Activated CD4-positive, alpha-beta T cell treated with anti-CD3 and anti-CD28 coated beads for 48 hours (primary cell): ENCODE measurements at regions not wholly inside any gene's neighbourhood (a gene's known extent, or its start where the extent isn't known, plus 50 kb on each side); places are given as distances from the start of the nearest gene placed in this dataset.

Experiments used
- DNase-seq: peaks from one replicate; pipeline ENCODE4 v3.0.0-alpha.2; 2020

- no peak for DNase-seq
Observed at GRCh38 chr12:91959220-91959619, 186.4 kb downstream of the BTG1 start.

- no peak for DNase-seq
Observed at GRCh38 chr12:91958816-91959215, 186.8 kb downstream of the BTG1 start.

- DNase-seq: no peak
Observed at GRCh38 chr12:91954747-91955146, 190.9 kb downstream of the BTG1 start.

DNA sequence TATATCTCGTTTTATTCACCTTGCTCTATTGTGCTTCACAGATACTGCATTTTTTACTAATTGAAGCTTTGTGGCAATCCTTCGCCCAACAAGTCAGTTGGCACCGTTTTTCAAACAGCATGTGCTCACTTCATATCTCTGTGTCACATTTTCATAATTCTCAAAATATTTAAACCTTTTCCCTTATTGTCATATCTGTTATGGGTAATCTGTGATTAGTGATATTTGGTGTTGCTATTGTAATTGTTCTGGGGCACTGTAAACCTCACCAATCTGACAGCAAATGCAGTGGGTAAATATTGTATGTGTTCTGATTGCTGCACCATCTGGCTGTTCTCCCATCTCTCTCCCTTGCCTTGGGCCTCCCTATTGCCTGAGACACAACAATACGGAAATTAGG is 191.3 kb downstream of the BTG1 start:
- DNase-seq: no peak

GRCh38 chr12:91952916-91953315 is 192.7 kb downstream of the BTG1 start:
- no peak for DNase-seq

- DNase-seq: no peak
Observed at GRCh38 chr12:91951571-91951970, 194.1 kb downstream of the BTG1 start.

DNA sequence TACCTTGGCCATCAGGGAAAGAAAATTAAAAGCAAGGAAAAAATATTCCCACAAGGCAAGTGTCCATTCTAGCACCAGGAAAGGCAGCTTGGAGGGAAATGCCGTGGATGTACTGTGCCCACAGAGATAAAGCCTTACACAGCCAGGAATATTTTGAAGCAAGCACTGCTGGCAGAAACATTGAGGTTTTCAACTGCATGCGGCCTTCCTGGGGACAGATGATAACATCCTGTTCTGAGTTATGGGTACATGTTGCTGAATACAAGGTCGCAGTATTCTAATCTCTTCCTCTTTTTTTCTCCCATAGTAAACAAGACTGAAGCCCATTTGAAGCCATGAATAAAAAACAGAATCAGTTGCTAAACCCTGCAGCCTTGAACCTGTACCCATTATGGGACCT is 197.1 kb downstream of the BTG1 start:
- DNase-seq: no peak

- DNase-seq: no peak
Observed at GRCh38 chr12:91947459-91947858, 198.2 kb downstream of the BTG1 start.

DNA sequence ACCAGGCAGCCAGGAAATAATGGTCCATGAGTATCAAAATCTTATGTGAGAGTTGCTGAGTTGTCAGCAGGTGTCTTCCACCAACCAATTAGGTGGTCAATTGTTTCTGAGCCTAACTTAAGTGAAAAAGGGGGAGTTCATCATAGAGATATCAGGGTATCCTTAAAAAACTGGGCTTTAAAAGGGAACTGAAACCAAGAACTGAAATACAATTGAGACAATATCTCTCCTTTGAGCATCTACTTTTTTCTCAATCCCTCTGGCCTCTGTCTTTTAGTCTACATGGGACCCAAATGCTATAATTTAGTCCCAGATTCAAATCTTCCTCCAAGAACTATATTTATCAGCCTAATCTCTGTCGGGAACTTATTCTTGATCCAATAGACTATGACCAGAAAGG is 201.0 kb downstream of the BTG1 start:
- DNase-seq: no peak

DNA sequence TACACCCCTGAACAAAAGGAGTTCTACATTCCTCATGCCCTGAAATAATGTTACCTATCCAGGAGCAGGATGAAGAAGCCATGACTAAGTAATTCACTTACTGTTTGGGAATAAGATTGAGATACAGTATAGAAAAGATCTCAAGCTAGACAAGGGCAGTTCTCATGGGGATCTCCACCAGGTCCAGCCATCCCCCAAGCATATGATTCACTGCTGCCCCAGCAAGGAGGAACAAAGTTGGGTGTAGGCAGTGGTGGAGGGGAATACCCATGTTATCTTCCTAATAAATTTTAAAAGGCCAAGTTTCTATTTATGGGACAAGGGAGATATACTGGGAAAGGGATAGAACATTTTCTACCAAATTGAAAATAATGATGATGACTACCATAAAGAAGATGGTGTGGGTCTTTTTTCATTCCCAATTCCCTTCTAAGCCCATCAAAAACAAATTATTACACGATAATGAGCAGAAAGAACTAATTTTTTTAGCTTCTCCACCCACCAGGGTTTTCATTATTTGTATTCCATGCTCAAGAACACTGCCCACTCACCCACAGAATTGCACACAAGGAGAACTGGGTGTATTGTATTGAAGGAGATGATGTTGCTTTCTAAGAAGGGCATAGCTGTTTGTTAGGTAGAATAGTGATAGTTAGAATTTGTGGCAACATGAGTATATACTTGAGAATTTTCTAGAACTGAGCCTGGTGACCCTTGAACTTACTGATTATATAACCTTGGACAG is 204.6 kb downstream of the BTG1 start:
- no peak for DNase-seq

DNA sequence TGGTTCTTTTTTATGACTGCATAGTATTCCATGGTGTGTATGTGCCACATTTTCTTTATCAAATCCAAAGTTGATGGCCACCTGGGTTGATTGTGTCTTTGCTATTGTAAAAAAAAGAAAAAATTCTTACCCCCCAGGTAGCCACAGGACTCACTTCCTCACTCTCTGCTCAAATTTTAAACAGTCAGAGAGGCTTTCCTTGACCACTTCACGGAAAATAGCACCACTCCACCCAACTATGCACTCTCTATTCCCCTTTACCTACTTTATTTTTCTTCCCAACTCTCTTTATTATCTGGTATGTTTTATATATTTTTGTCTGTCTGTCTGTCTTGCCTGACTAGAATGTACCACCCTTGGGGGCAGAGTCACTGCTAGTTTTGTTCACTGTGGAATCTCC is 205.3 kb downstream of the BTG1 start:
- DNase-seq: no peak

DNA sequence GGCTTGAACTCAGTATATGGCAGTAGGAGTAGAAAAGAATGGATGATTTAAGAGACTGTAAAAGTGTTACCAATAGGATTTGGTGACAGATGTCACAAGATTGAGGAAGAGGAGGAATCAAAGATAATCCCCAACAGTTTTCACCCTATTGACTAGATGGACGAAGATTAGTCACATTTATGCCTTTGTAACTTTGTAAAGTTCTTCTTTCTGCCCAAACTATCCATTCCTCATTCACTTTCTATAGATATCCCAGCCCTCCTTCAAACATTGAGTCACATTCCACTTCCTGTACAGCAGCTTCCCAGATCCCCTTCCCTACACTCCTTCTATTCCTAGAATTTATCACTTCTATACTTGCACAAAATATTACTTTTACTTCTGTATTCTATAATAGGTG is 207.9 kb downstream of the BTG1 start:
- DNase-seq: no peak

DNA sequence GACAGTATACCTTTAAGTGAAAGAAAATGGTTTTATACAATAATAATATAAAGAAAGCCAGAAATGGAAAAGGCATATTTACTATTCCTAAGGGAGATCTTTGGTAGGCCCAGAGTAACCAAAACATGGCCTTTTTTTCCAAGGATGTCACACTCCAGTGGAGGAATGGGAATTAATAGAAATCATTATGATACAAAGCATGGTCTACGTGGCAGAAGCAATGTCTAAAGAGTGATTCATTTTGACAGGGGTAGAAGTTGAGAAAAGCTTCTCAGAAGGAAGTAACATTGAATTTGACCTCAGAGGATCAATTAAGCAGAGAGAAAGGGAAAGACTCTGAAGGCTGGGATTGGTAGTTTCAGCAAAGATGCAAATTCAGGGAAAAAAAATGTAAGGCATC is 208.6 kb downstream of the BTG1 start:
- no peak for DNase-seq

- no peak for DNase-seq
Observed at GRCh38 chr12:91935296-91935695, 210.3 kb downstream of the BTG1 start.

DNA sequence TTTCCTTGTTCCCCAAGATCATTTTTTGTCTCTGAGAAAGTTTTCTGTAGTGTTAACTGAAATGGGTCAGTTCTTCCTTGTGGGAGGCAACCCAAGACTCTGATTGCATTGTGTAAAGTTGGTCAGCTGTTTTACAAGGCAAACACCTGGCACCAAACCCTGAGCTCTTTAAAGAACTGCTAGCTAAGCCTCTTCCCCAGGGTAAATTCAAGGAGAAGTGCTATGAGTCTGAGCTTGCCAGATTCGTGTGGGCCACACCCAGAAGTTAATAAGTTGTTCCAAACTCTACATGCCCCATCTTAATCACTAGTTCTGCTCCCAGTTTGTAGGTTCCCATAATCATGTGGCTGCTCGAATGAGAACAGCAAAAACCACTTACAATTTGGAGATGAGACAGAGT is 214.5 kb downstream of the BTG1 start:
- DNase-seq: no peak

DNA sequence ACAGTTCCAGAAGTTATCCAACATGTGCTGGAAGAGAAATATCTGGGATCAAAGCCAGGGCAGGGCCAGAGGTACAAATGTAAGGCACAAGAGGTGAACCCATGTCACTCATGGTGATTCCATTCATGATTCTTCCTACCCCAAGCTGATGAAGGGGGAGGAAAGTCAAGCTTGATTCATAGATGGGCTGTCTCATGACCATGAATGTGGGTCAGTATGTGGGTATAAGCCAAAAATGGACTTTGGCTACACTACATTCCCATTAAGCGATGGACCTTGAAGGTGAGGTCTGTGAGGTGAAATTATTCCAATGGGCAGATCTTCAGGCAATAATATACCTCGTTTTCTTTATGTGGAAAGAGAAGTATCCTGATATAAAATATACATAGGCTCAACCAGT is 217.1 kb downstream of the BTG1 start:
- DNase-seq: no peak

DNA sequence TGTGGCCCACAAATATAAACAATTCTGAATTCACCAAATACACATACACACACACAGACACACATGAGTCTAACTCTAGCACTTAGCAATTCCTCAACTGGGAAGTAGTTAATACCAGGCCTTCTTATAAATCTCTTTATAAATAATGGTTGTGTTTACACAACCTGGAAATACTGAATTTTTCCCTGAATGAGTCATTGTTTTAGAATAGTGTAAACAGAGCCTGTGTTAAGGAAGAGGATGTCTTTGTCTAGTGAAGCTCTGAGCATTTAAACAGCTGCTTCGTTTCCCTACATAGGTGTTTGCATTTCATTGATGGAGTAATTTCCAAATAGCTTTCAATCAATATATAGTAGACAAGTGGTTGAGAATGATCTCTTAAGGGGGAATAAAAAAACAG is 218.8 kb downstream of the BTG1 start:
- DNase-seq: no peak

DNA sequence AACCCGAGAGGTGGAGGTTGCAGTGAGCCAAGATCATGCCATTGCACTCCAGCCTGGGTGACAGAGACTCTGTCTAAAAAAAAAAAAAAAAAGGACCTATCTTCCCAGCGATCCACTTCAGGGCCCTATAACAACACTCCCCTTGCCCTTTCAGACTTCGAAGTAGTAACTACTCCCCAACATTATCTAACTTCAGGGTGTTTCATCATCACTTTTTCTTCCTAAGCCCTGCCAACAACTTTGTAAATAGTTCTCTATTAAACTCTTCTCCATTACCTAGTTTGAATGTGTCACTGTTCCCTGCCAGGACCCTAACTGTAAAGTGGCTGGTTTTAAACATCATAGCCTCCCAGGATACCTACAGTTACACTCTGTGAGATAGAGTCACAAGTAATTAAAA is 220.8 kb downstream of the BTG1 start:
- DNase-seq: no peak

DNA sequence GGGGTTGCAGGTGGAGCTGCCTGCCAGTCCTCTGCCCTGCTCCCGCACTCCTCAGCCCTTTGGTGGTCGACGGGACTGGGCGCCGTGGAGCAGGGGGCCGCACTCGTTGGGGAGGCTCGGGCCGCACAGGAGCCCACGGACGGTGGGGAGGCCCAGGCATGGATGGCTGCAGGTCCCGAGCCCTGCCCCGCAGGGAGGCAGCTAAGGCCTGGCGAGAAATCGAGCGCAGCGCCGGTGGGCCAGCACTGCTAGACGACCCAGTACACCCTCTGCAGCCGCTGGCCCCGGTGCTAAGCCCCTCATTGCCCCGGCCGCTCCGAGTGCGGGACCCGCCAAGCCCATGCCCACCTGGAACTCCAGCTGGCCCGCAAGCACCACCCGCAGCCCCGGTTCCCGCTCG is 221.8 kb downstream of the BTG1 start:
- no peak for DNase-seq

DNA sequence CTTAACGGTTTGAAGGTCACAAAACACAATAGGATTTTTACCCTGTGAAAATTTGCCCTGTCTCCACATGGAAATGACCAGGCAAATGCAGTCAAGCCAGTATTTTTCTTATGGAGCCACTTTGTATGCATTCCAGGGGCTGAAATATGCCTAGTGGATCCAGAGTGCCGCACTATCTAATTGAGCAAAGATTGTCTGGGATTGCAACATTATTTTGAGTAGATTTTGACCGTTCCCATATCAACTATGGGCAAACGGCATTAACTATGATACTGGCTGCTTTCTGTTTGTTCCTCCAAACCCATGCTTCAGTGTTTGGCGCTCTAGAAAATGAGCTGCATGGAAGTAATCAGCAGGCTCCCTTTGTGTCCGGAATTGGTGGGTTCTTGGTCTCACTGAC is 223.0 kb downstream of the BTG1 start:
- no peak for DNase-seq

DNA sequence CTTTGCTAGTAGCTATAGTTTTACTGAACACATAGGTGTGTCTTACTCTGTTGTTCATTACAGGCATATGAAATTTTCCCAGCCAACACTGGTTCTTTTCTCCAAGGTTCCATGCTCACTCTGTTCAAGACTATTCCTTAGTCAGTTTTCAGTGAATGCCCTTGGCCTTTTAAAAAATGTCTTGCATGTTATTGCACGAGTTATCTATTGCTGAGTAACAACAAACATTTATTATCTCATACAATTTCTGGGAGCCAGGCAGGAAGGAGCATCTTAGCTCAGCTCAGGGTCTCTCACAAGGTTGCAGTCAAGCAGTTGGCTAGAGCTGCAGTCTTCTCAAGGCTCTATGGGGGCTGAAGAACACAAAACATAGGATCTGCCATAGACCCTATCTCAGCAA is 223.5 kb downstream of the BTG1 start:
- no peak for DNase-seq

DNA sequence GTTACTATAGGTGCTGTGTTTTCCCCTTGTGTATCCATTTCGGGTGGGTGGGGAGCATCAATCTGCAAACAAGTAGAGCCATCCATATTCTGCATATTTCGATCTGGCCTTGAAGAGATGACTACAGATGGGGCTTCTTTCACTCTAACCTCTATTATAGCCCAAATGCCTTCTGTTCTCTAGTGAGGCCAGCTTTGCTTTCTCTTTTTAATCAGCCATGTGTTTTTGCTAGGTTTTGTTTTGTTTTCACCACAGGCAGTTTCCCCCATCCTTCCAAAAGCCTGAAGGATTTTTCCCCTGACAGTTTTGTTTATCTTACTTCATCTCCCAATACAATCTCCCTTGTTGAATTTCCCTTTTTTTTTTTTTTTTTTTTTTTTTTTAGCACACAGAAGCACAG is 224.1 kb downstream of the BTG1 start:
- no peak for DNase-seq

DNA sequence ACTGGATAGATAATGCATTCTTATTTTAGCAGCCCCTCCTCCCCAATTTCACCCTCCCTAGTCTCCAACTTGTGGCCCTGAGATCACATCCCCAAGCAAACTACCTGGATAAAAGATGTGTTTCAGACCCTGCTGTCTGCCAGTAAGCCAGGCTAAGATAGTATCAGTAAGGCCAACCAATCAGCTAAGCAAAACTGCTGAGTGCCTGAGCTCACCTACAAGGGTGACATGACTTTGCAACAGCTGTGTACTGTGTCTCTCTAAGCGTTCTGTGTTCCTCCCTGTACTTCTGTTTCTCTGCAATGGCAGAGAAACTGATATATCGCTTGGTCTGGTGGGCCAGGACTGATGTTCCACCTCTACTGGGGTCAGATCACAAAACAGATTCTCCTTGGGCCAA is 224.9 kb downstream of the BTG1 start:
- no peak for DNase-seq

- DNase-seq: no peak
Observed at GRCh38 chr12:91920276-91920675, 225.4 kb downstream of the BTG1 start.

GRCh38 chr12:91918431-91918830 is 227.2 kb downstream of the BTG1 start:
- DNase-seq: no peak

DNA sequence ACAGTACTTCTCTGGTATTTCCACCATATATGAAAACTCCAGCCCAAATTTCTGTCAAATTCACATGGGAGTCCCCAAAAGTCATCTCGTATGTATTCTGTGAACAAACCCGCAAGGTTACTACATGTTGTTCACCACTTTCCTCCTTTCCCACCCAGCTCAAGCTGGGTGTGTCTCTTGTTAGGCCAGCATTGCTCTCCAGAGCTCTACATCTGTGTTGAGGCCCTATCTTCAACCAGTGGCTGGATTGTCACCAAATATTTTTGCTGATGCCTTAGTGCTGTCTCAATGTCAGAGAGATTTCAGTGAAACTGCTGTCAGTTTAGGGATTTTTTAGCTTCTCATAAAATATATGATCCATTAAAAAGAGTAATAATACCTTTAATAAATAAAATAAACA is 230.9 kb downstream of the BTG1 start:
- DNase-seq: no peak
